ENCODE measurements at regions not wholly inside any gene's neighbourhood (a gene's known extent, or its start where the extent isn't known, plus 50 kb on each side); places are given as distances from the start of the nearest gene placed in this dataset.

DNA sequence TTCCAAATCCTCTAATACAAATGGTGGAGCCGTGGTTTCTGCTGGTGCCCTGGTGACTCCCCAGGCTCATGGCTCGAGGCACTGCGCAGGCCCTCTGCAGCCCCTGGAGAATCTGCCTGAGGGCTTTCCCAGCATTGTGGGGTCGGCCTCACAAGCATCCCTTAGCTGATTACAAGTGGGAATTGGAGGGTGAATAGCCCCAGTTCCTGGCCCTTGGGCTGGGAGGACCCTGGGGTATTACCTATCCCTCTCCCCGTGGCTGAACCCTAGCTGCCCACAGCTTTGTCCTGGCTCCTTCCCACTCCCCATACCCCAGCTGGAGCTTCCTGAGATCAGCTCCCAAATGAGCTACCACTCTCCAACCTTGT, 212.2 kb upstream of the CST7 start:
- Histone ChIP-seq H3K4me3 (ENCODE audit: low read length, poor library complexity, severe bottlenecking) (no peak overlapping the region), H3F3A (ENCODE audit: low read depth) (no peaks in the 10 kb centered on the region), H3K9ac (ENCODE audit: low read depth, low read length, poor library complexity, severe bottlenecking) (no peak overlapping the region), H3K79me2 (ENCODE audit: insufficient read depth, low read length) (no peaks in the 10 kb centered on the region), H2AFZ (ENCODE audit: low read length) (no peak overlapping the region), H3K9me2 (replicated peaks; ENCODE audit: low read depth, low read length) (no peaks in the 10 kb centered on the region), H3K9me3 (ENCODE audit: insufficient read depth, low read depth, low read length) (no peaks in the 10 kb centered on the region), H3K27me3 (ENCODE audit: insufficient read depth, low read length, poor library complexity, severe bottlenecking) (no peaks in the 10 kb centered on the region), H3K36me3 (ENCODE audit: insufficient read depth, low read length) (no peaks in the 10 kb centered on the region), H4K20me1 (ENCODE audit: insufficient read depth, low read length, poor library complexity, severe bottlenecking) (no peaks in the 10 kb centered on the region), H3K4me1 (ENCODE audit: insufficient read depth, low read length, poor library complexity, severe bottlenecking) (peaks cover 7% of the 10 kb centered on the region), H3K4me2 (ENCODE audit: low read depth, low read length, poor library complexity, severe bottlenecking) (no peak overlapping the region)
- no peak for TF ChIP-seq EZH2phosphoT487 (IDR thresholded peaks at IDR 0.05; ENCODE audit: borderline replicate concordance)
- TF ChIP-seq, protein P1, sequence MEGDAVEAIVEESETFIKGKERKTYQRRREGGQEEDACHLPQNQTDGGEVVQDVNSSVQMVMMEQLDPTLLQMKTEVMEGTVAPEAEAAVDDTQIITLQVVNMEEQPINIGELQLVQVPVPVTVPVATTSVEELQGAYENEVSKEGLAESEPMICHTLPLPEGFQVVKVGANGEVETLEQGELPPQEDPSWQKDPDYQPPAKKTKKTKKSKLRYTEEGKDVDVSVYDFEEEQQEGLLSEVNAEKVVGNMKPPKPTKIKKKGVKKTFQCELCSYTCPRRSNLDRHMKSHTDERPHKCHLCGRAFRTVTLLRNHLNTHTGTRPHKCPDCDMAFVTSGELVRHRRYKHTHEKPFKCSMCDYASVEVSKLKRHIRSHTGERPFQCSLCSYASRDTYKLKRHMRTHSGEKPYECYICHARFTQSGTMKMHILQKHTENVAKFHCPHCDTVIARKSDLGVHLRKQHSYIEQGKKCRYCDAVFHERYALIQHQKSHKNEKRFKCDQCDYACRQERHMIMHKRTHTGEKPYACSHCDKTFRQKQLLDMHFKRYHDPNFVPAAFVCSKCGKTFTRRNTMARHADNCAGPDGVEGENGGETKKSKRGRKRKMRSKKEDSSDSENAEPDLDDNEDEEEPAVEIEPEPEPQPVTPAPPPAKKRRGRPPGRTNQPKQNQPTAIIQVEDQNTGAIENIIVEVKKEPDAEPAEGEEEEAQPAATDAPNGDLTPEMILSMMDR (conservative IDR thresholded peaks at IDR 0.05; ENCODE audit: low read length), result no peak

DNA sequence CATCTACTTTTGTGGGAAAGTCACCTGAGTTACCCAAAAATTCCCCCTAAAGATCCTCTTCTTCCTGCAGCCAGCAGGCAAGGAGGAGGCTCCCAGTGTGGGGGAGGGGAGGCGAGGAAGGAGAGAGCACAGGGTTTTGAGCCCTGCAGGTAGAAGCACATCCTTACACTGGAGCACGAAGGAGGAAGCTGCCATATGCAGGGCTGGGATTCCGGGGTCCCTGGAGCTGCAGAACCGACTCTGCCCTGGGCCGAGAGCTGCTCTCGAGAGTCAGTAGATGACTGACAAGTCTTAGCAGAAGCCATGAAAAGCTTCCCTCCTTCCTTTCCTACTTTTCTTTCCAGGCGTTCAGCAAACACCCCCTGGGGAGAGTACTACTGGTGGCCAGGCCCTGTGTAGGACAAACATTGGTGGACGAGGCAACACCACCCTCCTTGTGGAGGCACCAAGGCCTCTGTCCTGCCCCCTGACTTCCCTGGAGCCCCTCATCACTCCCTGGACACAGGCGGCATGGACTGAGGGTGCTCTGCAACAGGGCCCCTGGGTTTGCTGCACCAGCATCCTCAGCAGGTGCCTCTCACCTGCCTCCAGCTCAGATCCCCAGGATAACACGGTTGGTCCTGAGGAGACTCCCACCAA, 211.7 kb upstream of the CST7 start:
- no peaks in the 10 kb centered on the region for H4K20me1 ChIP-seq (ENCODE audit: insufficient read depth, low read length, poor library complexity, severe bottlenecking)
- no peak overlapping the region for H3K9ac ChIP-seq (ENCODE audit: low read depth, low read length, poor library complexity, severe bottlenecking)
- H3K79me2 ChIP-seq (ENCODE audit: insufficient read depth, low read length), result no peaks in the 10 kb centered on the region
- H3K9me3 ChIP-seq (ENCODE audit: insufficient read depth, low read depth, low read length), result no peaks in the 10 kb centered on the region
- no peak overlapping the region for H3K4me3 ChIP-seq (ENCODE audit: low read length, poor library complexity, severe bottlenecking)
- no peak for TF ChIP-seq EZH2phosphoT487 (IDR thresholded peaks at IDR 0.05; ENCODE audit: borderline replicate concordance)
- TF ChIP-seq, protein P1 (conservative IDR thresholded peaks at IDR 0.05; ENCODE audit: low read length), result no peak
- H2AFZ ChIP-seq (ENCODE audit: low read length), result no peak overlapping the region
- no peaks in the 10 kb centered on the region for H3K27me3 ChIP-seq (ENCODE audit: insufficient read depth, low read length, poor library complexity, severe bottlenecking)
- no peaks in the 10 kb centered on the region for H3K9me2 ChIP-seq (replicated peaks; ENCODE audit: low read depth, low read length)
- H3K36me3 ChIP-seq (ENCODE audit: insufficient read depth, low read length), result no peaks in the 10 kb centered on the region
- no peaks in the 10 kb centered on the region for H3F3A ChIP-seq (ENCODE audit: low read depth)
- peaks cover 7% of the 10 kb centered on the region for H3K4me1 ChIP-seq (ENCODE audit: insufficient read depth, low read length, poor library complexity, severe bottlenecking)
- H3K4me2 ChIP-seq (ENCODE audit: low read depth, low read length, poor library complexity, severe bottlenecking), result no peak overlapping the region

GRCh38 chr20:24738058-24738775, 210.9 kb upstream of the CST7 start:
- Histone ChIP-seq H3K4me3 (ENCODE audit: low read length, poor library complexity, severe bottlenecking) (no peak overlapping the region), H4K20me1 (ENCODE audit: insufficient read depth, low read length, poor library complexity, severe bottlenecking) (no peaks in the 10 kb centered on the region), H3K9ac (ENCODE audit: low read depth, low read length, poor library complexity, severe bottlenecking) (no peak overlapping the region), H3K4me1 (ENCODE audit: insufficient read depth, low read length, poor library complexity, severe bottlenecking) (peaks cover 7% of the 10 kb centered on the region), H3K4me2 (ENCODE audit: low read depth, low read length, poor library complexity, severe bottlenecking) (no peak overlapping the region), H3F3A (ENCODE audit: low read depth) (no peaks in the 10 kb centered on the region), H3K27me3 (ENCODE audit: insufficient read depth, low read length, poor library complexity, severe bottlenecking) (no peaks in the 10 kb centered on the region), H3K36me3 (ENCODE audit: insufficient read depth, low read length) (no peaks in the 10 kb centered on the region), H3K79me2 (ENCODE audit: insufficient read depth, low read length) (no peaks in the 10 kb centered on the region), H3K9me2 (replicated peaks; ENCODE audit: low read depth, low read length) (no peaks in the 10 kb centered on the region), H2AFZ (ENCODE audit: low read length) (no peak overlapping the region), H3K9me3 (ENCODE audit: insufficient read depth, low read depth, low read length) (no peaks in the 10 kb centered on the region)
- no peak for TF ChIP-seq EZH2phosphoT487 (IDR thresholded peaks at IDR 0.05; ENCODE audit: borderline replicate concordance)
- TF ChIP-seq, protein P1 (conservative IDR thresholded peaks at IDR 0.05; ENCODE audit: low read length), result no peak

Data from Loucy (cell line).